OCI-LY3 (cell line): ENCODE measurements at regions not wholly inside any gene's neighbourhood (a gene's known extent, or its start where the extent isn't known, plus 50 kb on each side); places are given as distances from the start of the nearest gene placed in this dataset.
A peak's percentile ranks its signal among the peaks of the same experiment; 100 is the strongest.

ENCODE experiments used
- H2AFZ ChIP-seq: fragments of 200-600, 300-600 bp; shearing (Covaris generic); 2 replicates; pipeline ENCODE4 v1.6.0; 2014; ENCODE audit warnings: antibody characterized with exemption, low read depth, low read length
- H3K27ac ChIP-seq: fragments of 200-600, 300-600 bp; sonication (generic); 2 replicates; pipeline ENCODE4 v1.5.1; 2014; ENCODE audit warnings: mild to moderate bottlenecking, low read length, moderate library complexity, mixed read lengths
- H3K27me3 ChIP-seq: fragments of 200-600, 300-600 bp; sonication (generic); 2 replicates; pipeline ENCODE4 v1.6.1; 2014; ENCODE audit warnings: low read depth, low read length, mixed read lengths
- H3K36me3 ChIP-seq: fragments of 200-600, 300-600 bp; sonication (generic); replicated peaks from 2 replicates; pipeline ENCODE3; 2014; ENCODE audit warnings: low read depth, low read length, mixed read lengths
- H3K4me1 ChIP-seq: fragments of 300-600, 200-600 bp; sonication (generic); 2 replicates; pipeline ENCODE4 v1.6.1; 2014; ENCODE audit warnings: low read length, mixed read lengths
- H3K4me2 ChIP-seq: fragments of 200-600, 300-600 bp; sonication (generic); 2 replicates; pipeline ENCODE4 v1.6.1; 2014; ENCODE audit warnings: low read length, mixed read lengths
- H3K4me3 ChIP-seq: fragments of 300-600, 200-600 bp; sonication (generic); 2 replicates; pipeline ENCODE4 v1.5.1; 2014; ENCODE audit warnings: antibody characterized with exemption, mild to moderate bottlenecking, low read length, moderate library complexity
- H3K79me2 ChIP-seq: fragments of 300-600, 200-600 bp; shearing (Covaris generic); 2 replicates; pipeline ENCODE4 v1.6.1; 2014; ENCODE audit warnings: mild to moderate bottlenecking, low read length, mixed read lengths
- H3K9ac ChIP-seq: fragments of 300-600, 200-600 bp; shearing (Covaris generic); 2 replicates; pipeline ENCODE4 v1.6.0; 2014; ENCODE audit warnings: mild to moderate bottlenecking, low read length, moderate library complexity
- H3K9me3 ChIP-seq: fragments of 200-600, 300-600 bp; shearing (Covaris generic); 2 replicates; pipeline ENCODE4 v1.6.1; 2014; ENCODE audit warnings: low read length, mixed read lengths; ENCODE audit not compliant: insufficient read depth
- H4K20me1 ChIP-seq: fragments of 200-600, 300-600 bp; sonication (generic); 2 replicates; pipeline ENCODE4 v1.6.1; 2016; ENCODE audit warnings: low read length, mixed read lengths; ENCODE audit not compliant: insufficient read depth
- CTCF ChIP-seq: fragments of 200-600, 300-600 bp; sonication (generic); IDR thresholded peaks from 2 replicates; pipeline ENCODE4 v1.5.1; 2014; ENCODE audit warnings: antibody characterized with exemption, low read length, low read depth
- EZH2phosphoT487 ChIP-seq: fragments of 200-600 bp; shearing (Covaris generic); IDR thresholded peaks from 2 replicates; pipeline ENCODE4 v1.6.1; 2018; ENCODE audit warnings: antibody characterized with exemption, mixed run types, low read depth

GRCh38 chr22:34019190-34019845 is 99.0 kb upstream of the LARGE1 start:
- Histone ChIP-seq H3K4me2 (peak overlapping the region; percentile 10; the same call in 1 of the 2 replicates), H4K20me1 (no peaks in the 10 kb centered on the region), H3K9ac (no peak overlapping the region), H3K4me3 (no peak overlapping the region), H3K27me3 (peaks cover 17% of the 10 kb centered on the region; the same call in 1 of the 2 replicates), H3K79me2 (no peaks in the 10 kb centered on the region), H3K36me3 (no peaks in the 10 kb centered on the region), H3K27ac (no peak overlapping the region), H3K9me3 (peaks cover 7% of the 10 kb centered on the region; the same call in 1 of the 2 replicates), H2AFZ (no peak overlapping the region), H3K4me1 (peaks cover 9% of the 10 kb centered on the region; the same call in 1 of the 2 replicates)
- TF ChIP-seq EZH2phosphoT487 (no peak), CTCF (peak; percentile 63)

- Histone ChIP-seq H3K36me3 (no peaks in the 10 kb centered on the region), H3K27me3 (peaks cover 55% of the 10 kb centered on the region), H2AFZ (no peak overlapping the region), H3K27ac (no peak overlapping the region), H3K4me3 (no peak overlapping the region), H3K4me2 (no peak overlapping the region), H4K20me1 (no peaks in the 10 kb centered on the region), H3K79me2 (no peaks in the 10 kb centered on the region), H3K9me3 (no peaks in the 10 kb centered on the region), H3K9ac (no peak overlapping the region), H3K4me1 (no peaks in the 10 kb centered on the region)
- TF ChIP-seq EZH2phosphoT487 (no peak), CTCF (no peak)
These were observed 114.9 kb upstream of the LARGE1 start for GRCh38 chr22:34035209-34035608.

- Histone ChIP-seq H3K27ac (no peak overlapping the region), H3K79me2 (no peaks in the 10 kb centered on the region), H3K9me3 (no peaks in the 10 kb centered on the region), H4K20me1 (no peaks in the 10 kb centered on the region), H3K27me3 (peaks cover 56% of the 10 kb centered on the region), H3K4me1 (no peaks in the 10 kb centered on the region), H3K4me2 (no peak overlapping the region), H3K4me3 (no peak overlapping the region), H3K9ac (no peak overlapping the region), H2AFZ (no peak overlapping the region), H3K36me3 (no peaks in the 10 kb centered on the region)
- TF ChIP-seq CTCF = no peak
- no peak for TF ChIP-seq EZH2phosphoT487
These were observed 116.7 kb upstream of the LARGE1 start for GRCh38 chr22:34036931-34037330.

GRCh38 chr22:34038801-34039555 is 118.7 kb upstream of the LARGE1 start:
- Histone ChIP-seq H3K79me2 (no peaks in the 10 kb centered on the region), H3K27ac (no peak overlapping the region), H3K9me3 (no peaks in the 10 kb centered on the region), H3K36me3 (no peaks in the 10 kb centered on the region), H4K20me1 (no peaks in the 10 kb centered on the region), H3K9ac (no peak overlapping the region), H2AFZ (no peak overlapping the region), H3K4me1 (no peaks in the 10 kb centered on the region), H3K4me3 (no peak overlapping the region), H3K4me2 (no peak overlapping the region), H3K27me3 (peaks cover 50% of the 10 kb centered on the region)
- TF ChIP-seq CTCF (no peak), EZH2phosphoT487 (no peak)
